Activated T-cell treated with anti-CD3 and anti-CD28 coated beads for 1 hour (primary cell): ENCODE measurements at regions not wholly inside any gene's neighbourhood (a gene's known extent, or its start where the extent isn't known, plus 50 kb on each side); places are given as distances from the start of the nearest gene placed in this dataset.

Experiments
- DNase-seq: peaks from one replicate; pipeline ENCODE4 v3.0.0-alpha.2; 2020; ENCODE audit warnings: low read depth

DNA sequence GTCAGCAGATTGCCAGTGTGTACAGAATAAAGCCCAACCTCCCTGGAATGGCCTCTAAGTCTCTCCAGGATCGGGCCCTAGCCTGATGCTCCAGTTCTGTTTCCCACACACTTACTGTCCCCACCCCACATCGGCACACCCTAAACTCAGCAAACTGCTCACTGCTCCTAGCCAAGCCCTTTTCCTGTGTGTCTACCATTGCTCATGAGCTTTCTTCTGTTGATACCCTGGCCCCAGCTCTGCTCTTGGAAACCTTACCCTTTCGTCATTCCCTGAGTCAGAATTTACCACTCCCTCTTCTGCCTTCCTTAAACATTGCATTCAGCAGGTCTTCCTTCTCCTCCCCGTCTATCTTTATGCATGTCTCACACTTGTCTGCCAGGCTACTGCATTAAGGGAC is 158.9 kb downstream of the TMX1 start:
- DNase-seq = no peak

DNA sequence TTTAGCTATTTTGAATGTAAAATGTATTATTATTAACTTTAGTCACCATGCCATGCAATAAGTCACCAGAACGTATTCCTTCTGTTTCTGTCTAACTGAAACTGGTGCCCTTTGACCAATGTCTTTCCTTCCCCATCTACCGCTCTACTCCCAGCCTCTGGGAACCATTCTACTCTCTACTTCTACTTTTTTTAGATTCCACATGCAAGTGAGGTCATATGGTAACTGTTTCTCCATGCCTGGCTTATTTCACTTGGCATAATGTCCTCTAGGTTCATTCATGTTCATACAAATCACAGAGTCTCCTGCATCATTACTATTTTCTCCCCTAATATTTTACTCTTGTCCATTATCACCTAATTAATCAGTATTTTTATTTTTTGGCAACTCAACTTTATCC is 160.1 kb downstream of the TMX1 start:
- no peak for DNase-seq

DNA sequence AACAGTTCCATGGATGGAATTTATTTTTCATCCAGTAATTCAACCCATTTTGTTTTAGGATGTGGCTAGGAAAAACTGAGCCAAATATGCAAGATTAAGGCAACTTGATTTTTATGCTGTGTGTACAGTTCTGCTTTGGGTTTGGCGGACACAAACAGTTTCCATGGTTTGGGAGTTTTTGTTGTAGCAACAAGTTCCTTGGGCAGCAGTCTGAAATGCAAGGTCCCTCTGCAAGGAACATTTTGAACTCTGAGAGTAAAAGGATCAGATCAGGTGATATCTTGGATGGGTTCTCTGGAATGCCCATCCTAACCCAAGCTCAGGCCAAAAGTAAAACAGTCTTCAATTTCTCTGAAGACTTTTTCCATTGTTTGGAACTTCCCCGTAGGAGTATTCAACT is 161.2 kb downstream of the TMX1 start:
- no peak for DNase-seq

DNA sequence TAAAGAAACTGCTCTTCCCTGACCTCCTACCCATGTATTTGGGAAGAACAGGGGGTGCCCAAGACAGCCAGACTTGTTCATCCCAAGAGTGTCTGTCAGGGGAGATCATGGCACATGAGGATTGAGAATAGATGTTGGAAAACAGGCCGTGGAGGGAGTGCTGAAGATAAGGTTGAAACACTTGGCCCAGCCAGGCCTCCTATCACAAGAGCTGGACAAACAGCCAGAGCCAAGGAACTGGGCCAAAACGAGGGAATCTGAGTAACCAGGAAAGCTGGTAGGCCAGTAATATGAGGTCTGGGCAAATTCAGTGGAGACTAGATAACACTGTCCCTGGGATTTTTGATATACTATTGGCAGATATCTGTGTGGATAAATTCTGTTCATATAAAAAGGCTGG is 161.7 kb downstream of the TMX1 start:
- no peak for DNase-seq

DNA sequence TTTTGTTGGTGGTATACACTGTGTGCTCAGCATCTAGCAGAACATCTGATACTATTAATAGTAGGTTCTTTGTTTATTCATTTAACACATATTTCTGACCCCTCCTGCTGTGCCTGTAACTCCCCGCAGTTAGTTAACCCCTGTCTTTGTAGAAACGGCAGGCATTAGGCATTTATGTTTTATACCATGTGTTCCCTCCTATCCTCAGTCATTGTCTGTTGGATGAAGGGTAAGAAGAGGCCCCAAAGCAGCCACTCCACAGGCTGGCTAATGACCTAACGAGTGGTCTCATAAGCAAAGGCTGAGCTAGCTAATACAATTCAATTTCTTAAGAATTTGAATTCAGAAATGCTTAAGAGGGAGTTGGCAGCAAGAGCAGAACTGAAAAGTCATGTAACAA is 170.8 kb downstream of the TMX1 start:
- no peak for DNase-seq

DNA sequence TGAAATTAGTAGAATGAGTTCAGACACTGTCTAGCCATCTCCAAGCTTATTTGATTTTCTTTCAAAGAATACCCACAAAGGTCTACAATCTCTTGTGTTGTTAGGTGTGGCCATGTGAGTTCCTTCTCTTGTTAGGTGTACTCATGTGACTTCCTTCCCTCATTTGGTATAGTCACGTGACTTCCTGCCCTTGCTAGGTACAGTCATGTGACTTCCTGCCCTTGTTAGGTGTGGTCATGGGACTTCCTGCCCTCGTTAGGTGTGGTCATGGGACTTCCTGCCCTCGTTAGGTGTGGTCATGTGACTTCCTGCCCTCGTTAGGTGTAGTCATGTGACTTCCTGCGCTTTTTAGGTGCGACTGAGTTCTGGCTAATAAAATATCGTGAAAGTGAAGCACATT is 179.6 kb downstream of the TMX1 start:
- DNase-seq = peak; percentile 3

DNA sequence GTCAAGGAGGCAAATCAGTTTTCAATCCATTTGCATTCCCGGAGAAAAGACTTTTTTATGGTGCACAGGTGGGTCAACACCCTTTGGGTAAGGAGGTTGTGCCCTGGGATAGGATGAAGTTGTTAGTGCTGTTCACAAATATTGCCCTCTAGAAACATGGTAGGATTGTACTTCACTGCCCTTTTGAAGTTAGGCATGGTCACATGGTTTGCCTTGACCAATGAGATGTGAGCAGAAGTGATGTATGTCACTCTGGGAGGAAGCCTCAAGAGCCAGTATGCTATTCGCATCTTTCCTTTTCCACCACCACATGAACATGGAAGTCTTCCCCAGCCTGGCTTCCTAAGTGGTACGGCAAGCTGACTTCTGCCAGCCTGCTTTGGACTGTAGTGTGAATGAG is 182.7 kb downstream of the TMX1 start:
- DNase-seq = no peak

DNA sequence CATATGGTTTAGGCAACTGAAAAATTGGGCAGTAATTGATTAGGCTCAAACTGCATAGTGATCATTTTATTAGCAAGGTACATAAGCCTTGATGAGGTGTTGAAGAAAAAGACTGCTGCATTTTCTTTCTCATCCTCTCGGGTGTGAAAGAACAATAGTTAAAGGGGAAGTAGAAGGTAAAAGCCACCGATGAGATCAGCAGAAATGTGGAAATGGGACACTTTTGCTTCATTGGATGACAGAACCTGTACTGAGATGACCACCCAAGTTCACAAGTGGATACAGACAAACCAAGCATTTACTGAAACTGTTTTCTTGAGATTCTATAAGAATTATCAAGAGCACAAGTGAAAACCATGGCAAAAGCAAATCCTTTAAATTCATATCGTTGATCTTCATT is 184.0 kb downstream of the TMX1 start:
- DNase-seq = no peak

DNA sequence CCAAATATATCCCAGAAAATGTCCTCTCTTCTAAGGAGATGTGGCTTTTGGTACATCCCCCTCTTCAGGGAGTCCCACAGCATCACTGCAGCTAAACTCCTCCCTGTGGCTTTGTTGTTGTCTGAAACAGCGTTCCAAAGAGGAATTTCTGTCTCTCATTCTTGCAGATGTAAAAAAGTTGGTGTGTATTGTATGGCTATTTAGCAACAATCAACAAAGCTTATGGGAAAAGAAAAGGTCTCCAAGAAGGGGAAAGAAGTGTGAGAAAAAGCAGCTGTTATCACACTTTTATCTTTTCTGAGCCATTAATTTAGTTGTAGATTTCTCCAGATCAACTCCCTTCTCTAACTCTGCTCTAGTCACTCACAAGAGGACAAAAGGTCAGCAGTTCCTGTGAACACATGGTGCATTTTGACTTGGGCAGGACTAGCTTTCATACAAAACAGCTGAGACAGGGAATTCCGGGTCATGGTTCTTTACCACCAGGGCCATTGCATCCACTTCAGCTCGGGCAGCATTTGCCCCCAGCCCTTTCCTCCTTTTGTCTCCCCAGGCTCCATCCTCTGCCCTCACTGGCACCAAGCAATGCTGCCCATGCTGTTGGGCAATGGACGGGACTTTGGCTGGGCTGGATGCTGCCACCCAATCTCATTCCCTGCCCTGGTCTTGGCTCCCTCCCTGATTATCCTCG is 184.7 kb downstream of the TMX1 start:
- no peak for DNase-seq

DNA sequence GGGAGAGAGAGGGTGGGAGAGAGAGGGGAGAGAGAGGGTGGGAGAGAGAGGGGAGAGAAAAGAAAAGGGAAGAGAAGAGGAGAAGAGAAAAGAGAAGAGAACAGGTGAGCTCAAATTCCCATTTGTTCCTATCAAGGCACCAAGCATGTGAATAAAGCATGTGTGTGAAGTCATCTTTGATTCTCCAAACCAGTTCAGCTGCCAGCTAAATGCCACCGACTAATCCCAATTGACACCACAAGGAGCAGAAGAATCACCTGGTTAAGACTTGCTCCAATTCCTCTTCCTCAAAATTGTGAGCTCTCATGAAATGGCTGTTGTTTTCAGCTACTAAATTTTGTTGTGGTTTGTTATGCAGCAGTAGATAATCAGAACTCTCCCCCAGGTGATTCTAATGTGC is 188.9 kb downstream of the TMX1 start:
- DNase-seq = no peak

DNA sequence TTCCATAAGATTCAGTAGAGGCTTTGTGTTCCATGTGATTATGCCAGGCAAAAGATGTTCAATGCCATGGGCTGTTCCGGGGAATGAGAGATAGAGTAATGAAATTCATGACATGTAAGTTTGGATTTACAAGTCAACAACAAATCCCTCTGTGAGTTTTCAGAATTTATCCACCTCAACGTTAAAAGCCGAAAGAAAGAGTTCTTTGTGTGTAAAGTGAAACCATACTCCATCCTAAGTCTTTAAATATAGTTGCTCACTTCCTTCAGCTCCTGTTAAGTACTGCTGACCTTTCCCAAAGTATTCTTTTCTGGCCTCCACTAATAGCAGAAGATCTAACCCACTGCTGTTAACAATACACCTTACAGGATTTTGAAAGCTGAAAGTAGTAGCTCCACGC is 190.0 kb downstream of the TMX1 start:
- no peak for DNase-seq

DNA sequence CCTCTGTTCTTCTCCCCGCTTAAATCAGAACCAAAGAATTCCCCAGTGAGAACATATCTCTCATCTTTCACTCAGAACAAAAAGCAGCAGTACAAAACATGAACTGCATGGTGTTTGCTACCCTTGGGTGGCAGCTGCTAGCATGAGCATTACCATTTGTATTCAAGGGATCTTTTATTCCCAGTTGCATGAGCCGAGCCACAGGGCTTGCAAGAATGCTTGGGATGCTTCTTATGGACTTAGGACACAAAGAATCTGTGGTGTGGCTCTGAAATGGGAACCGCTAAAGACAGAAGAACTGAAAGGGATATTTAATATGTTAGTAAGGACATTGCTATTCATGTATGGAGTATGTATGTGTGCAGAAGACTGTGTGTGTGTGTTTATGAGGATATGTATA is 190.6 kb downstream of the TMX1 start:
- DNase-seq = no peak

DNA sequence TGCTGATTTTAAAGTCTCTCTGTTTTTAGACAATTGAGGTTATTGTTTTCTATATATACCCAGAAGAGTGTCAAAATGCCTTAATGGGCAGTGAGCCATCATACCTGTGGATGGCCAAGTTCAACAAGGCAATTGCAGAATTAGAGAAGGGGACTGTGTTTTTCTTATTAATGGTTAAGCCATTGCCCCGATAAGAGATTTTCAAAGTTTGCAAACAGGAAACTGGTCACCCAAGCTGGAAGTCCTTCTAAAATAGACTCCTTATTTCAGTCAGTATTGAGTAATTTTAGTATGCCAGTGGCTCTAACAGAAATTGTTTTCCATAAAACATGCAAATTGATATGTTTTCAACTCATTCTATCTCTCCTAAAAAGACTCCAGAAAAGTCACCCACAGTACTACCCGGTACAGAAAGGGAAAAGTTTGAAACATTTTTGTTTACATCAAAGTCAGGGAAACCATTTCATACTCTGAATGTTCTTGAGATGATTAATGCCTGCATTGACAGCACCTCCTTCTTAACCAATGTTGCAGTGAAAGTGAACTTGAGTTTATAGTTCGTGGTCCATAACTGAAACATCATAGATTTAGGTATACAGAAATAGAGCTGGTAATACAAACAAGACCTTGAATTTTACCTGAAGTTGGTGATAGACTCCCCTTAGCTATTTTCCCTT is 191.1 kb downstream of the TMX1 start:
- no peak for DNase-seq

DNA sequence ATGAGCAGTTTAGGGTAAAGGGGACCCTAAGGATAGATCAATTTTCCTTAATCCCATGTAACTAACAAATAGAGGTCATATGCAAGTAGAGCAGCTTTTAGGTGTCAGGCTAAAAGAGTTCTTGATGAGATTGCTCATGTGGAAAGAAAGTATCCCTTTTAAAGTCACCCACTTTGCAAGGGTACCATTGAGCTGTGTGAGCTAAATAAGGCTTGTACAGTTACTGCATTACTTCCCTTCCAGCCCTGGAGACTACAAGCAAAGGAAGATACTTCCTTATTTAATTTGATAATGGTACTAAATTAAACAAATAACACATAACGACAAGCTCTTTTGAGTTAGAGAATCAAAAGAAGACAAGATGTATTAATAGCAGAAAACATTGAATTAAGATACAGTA is 191.7 kb downstream of the TMX1 start:
- no peak for DNase-seq

DNA sequence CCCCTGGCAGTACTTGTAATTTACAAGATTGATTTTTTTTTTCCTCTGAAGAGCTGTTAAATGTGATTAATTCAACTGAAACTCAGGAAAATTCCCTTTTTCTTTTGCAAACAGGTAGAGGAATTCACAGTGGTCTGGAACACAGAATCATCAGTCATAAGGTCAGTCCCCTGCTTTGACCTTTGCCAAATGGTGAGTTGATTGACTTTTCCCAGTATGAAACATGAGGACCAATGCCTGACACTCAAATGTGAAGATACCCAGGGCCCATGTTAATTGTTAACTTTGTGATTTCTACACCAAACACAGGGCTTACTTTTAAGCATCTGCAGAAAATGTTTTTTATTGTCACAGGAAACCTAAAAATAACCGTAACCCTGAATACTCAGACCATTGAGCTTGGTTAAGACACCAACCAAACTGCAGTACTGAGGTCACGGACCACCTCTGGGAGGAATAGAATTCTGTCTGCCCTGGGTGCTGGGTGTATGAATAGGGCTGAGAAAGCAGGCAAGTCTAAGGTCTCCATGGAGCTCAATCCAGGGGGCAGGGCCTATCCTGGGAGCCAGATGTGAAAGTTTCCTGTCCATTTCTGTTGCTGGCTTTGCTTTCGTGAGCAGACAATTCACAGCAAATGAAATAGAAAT is 192.4 kb downstream of the TMX1 start:
- no peak for DNase-seq

DNA sequence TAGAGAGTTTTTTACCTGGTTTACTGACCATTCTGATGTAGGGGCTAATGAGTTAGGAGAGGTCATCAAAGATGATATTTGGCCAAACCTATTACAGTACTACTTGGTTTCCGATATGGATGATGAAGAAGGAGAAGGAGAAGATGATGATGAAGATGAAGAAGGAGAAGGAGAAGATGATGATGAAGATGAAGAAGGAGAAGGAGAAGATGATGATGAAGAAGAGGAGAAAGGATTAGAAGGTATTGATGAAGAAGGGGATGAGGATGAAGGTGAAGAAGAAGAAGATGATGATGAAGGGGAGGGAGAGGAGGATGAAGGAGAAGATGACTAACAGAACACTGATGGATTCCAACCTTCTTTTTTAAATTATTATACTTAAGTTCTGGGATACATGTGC is 196.6 kb downstream of the TMX1 start:
- no peak for DNase-seq

DNA sequence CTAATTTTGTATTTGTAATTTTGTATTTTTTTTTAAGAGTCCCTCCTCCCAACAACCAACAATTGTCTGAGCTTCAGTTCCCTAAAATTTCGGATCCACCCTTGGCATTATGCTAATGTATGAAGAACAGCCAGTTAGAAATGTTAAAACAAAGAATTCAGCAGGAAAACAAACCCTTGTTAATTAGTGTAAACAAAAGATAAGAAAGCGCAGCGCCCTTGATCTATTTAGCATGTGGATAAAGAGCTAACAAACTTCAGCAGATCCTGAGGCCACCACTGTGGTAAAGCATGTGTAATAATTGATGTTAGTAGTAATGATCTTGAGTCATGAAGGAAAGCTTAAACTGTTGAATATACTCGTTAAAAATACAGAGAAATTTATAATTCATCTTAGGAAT is 199.8 kb downstream of the TMX1 start:
- no peak for DNase-seq

DNA sequence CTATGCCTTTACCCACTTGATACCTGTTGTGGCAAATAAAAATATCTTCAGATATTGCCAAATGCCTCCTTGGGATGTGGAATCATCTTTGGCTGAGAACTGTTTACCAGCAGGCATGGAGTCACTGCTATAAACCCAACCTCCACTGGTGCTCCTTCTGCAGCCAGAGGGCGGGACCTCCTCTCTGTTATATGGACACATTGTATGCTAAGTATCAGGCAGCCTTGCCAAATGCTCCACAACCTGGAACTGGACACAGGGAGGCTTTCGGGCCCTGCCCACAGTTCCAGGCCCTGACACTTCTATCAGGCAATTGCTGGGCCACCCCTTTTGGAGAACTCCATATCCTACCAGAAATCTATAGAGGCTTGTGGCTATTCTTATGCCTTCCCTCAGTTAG is 201.0 kb downstream of the TMX1 start:
- DNase-seq = no peak

DNA sequence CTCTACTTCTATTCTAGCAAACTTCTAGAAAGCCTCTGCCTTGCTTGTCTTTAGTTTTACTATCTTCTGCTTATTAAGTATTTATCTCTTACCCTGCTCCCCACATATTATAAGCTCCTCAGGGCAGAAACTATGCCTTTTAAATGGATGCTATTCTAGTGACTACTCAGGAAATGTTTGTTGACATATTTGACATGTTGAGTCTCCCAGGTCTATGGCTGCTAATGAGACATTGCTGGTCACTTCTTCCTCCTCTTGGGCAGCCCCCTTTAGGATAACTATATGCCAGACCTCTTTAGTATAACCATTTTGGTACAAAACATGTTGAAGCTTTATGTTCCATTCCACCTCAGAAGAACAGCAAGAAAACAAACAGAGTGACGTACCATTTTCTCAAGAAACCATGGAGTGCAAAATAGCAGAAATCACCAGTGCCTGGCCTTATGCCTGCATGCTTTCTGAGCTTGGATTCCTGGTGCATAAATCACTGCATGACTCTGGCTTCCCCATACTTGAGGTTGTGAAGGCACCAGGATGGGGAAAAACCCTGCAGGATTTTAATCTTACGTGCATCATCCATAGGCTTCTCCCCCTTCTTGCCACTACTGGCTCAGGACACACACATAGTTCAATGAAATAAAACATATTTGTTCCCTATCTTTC is 202.6 kb downstream of the TMX1 start:
- DNase-seq = no peak

DNA sequence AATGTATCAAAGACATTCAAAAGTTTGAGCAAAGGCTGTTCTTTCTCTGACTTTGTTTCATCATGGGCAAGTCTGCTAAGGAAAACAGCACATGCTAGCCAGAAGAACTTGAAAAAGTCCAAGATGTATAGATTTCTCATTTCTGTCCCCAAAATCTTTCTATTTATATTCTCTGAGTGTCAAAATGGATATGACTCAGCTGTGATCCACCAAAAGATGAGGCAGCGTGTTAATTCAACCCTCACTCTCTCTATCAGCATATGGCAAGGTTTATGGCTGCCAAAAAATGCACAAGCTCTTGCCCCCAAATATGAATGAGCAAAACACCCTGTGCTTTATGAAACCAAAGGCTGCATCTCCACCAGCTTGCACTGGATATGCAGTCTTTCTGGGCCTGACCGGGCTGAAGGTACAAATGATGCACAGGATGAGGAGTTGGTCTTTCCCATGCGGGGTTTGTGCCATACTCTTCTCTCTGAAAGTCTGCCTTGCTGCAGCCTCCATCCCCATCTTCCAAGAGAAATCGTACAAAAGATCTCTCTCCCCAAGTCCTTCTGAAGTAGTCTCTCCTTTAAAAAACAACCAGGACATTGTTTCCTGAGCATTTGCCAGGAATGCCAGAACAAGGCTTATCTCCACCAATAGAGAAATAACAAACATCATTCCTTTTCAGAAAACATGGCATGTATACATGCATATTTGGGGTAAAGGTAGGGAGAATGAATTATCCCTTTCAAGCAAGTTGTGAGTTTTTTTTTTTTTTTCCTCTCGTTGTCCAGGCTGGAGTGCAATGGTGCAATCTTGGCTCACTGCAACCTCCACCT is 203.4 kb downstream of the TMX1 start:
- DNase-seq = no peak

DNA sequence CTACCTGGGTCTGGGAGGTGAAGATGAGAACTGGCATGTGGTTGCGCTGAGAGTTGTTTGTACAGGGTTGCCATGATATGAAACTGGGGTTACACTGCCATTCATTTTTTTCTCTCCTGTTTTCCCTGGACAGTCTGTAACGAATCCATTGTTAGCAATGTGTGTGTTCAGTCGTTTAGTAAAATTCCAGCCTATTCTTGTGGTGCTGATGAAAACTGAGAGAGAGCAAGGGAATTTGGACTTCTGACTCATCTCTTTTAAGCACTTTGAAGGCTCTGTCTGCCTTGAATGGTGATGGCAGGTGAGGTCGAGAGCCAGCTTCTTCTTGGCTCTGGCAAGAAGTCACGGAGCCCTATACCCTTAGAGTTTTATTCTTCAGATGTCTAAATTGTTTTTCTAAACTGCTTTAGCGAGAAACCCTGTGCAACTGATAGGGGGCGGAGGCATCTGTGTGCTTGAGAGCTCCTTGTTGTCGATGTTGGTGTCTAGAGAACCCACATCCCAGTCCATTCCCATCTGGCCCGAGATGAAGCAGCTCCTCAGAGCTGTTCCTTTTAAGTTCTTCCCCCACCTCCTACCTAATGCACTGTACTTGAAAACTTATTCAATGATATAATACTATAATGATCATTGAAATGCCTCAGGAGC is 204.4 kb downstream of the TMX1 start:
- no peak for DNase-seq

DNA sequence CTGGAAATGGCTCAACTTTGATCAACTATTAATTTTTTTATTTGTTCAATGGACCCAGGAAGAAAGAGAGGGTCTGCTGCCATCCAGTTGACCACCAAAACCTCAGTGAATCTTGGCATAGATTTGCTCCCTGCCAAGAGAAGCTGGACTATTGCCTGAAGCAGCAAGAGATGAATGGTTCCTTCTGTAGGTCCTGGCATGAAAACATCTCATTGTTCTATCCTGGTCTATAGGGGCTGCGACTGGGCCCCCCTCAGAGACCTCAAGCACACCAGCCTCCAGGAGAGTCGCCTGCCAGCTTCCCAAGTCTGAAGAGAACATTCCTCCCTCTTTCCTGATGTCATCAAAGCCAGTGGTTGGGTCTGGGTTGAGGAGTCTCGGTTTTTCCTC is 204.9 kb downstream of the TMX1 start:
- DNase-seq = no peak
